Ishikawa (cell line): ENCODE measurements at regions not wholly inside any gene's neighbourhood (a gene's known extent, or its start where the extent isn't known, plus 50 kb on each side); places are given as distances from the start of the nearest gene placed in this dataset.

ENCODE experiments used
- CEBPB ChIP-seq: IDR thresholded peaks from 2 replicates; pipeline ENCODE4 v1.6.1; 2012
- CREB1 ChIP-seq: IDR thresholded peaks from 2 replicates; pipeline ENCODE4 v1.6.1; 2012; ENCODE audit warnings: low read depth
- EGR1 ChIP-seq: IDR thresholded peaks from 2 replicates; pipeline ENCODE4 v1.6.1; 2012
- EP300 ChIP-seq: IDR thresholded peaks from 2 replicates; pipeline ENCODE4 v1.6.1; 2012; ENCODE audit warnings: borderline replicate concordance
- FOXM1 ChIP-seq: IDR thresholded peaks from 2 replicates; pipeline ENCODE4 v1.6.1; 2012; ENCODE audit warnings: low read depth, borderline replicate concordance
- NFIC ChIP-seq: IDR thresholded peaks from 2 replicates; pipeline ENCODE4 v1.6.1; 2012
- RAD21 ChIP-seq: IDR thresholded peaks from 2 replicates; pipeline ENCODE4 v1.6.1; 2012; ENCODE audit warnings: low read depth
- TAF1 ChIP-seq: IDR thresholded peaks from 2 replicates; pipeline ENCODE4 v1.6.1; 2012; ENCODE audit warnings: low read depth, mild to moderate bottlenecking
- TCF12 ChIP-seq: IDR thresholded peaks from 2 replicates; pipeline ENCODE4 v1.6.1; 2012; ENCODE audit warnings: low read depth
- TEAD4 ChIP-seq: IDR thresholded peaks from 2 replicates; pipeline ENCODE4 v1.6.1; 2012
- YY1 ChIP-seq: IDR thresholded peaks from 2 replicates; pipeline ENCODE4 v1.6.1; 2012; ENCODE audit warnings: low read depth
- ZBTB7A ChIP-seq: IDR thresholded peaks from 2 replicates; pipeline ENCODE4 v1.6.1; 2012; ENCODE audit warnings: low read depth
- TF ChIP-seq, protein P1 (sequence below): IDR thresholded peaks from 2 replicates; pipeline ENCODE4 v1.6.1; 2012; ENCODE audit warnings: low read depth, mild to moderate bottlenecking
- TF ChIP-seq, protein P2 (sequence below): IDR thresholded peaks from 2 replicates; pipeline ENCODE4 v1.6.1; 2012
- TF ChIP-seq, protein P3 (sequence below): IDR thresholded peaks from 2 replicates; pipeline ENCODE4 v1.6.1; 2012

DNA sequence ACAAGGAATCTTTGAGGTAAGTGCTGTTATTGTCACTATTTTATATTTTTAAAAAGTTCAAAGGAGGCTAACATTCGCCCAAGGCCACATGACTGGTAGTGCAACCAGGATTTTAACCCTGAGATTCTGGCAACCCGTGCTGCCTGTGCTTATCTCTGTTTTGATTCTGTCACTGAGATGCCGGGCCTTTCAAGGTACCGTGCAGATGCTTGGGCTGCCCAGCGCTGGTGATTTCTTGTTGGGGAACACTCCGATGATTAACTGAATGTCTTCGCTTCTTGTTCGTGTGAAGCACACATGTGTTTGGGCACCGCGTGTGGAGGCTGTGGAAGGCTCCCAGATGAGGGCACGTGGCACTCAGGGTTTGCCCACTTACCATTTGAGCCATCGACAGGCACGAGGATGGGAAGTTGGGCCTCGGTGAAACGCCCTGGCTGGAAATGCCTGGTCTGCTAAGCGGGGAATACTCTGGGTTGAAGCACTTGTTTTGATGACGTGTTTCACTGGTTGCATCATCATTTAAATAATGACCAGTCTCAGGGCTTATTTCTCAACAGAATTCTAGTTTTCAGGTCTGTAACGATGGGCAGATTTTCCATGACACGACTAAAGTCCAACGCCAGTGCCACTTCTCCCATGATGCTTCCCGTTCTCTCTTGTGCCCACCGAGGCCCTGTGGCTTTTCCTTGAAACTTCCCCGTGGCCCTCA, 392.7 kb downstream of the FGF9 start:
- TF ChIP-seq CEBPB: no peak
- TF ChIP-seq EP300: no peak
- TF ChIP-seq CREB1: no peak
- TF ChIP-seq, protein P1, sequence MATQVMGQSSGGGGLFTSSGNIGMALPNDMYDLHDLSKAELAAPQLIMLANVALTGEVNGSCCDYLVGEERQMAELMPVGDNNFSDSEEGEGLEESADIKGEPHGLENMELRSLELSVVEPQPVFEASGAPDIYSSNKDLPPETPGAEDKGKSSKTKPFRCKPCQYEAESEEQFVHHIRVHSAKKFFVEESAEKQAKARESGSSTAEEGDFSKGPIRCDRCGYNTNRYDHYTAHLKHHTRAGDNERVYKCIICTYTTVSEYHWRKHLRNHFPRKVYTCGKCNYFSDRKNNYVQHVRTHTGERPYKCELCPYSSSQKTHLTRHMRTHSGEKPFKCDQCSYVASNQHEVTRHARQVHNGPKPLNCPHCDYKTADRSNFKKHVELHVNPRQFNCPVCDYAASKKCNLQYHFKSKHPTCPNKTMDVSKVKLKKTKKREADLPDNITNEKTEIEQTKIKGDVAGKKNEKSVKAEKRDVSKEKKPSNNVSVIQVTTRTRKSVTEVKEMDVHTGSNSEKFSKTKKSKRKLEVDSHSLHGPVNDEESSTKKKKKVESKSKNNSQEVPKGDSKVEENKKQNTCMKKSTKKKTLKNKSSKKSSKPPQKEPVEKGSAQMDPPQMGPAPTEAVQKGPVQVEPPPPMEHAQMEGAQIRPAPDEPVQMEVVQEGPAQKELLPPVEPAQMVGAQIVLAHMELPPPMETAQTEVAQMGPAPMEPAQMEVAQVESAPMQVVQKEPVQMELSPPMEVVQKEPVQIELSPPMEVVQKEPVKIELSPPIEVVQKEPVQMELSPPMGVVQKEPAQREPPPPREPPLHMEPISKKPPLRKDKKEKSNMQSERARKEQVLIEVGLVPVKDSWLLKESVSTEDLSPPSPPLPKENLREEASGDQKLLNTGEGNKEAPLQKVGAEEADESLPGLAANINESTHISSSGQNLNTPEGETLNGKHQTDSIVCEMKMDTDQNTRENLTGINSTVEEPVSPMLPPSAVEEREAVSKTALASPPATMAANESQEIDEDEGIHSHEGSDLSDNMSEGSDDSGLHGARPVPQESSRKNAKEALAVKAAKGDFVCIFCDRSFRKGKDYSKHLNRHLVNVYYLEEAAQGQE: no peak
- TF ChIP-seq RAD21: no peak
- no peak for TF ChIP-seq EGR1
- TF ChIP-seq TCF12: no peak
- TF ChIP-seq FOXM1: no peak
- no peak for TF ChIP-seq YY1
- no peak for TF ChIP-seq TAF1
- TF ChIP-seq NFIC: no peak
- TF ChIP-seq, protein P2, sequence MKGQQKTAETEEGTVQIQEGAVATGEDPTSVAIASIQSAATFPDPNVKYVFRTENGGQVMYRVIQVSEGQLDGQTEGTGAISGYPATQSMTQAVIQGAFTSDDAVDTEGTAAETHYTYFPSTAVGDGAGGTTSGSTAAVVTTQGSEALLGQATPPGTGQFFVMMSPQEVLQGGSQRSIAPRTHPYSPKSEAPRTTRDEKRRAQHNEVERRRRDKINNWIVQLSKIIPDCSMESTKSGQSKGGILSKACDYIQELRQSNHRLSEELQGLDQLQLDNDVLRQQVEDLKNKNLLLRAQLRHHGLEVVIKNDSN: no peak
- TF ChIP-seq, protein P3, sequence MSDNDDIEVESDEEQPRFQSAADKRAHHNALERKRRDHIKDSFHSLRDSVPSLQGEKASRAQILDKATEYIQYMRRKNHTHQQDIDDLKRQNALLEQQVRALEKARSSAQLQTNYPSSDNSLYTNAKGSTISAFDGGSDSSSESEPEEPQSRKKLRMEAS: no peak
- no peak for TF ChIP-seq TEAD4

DNA sequence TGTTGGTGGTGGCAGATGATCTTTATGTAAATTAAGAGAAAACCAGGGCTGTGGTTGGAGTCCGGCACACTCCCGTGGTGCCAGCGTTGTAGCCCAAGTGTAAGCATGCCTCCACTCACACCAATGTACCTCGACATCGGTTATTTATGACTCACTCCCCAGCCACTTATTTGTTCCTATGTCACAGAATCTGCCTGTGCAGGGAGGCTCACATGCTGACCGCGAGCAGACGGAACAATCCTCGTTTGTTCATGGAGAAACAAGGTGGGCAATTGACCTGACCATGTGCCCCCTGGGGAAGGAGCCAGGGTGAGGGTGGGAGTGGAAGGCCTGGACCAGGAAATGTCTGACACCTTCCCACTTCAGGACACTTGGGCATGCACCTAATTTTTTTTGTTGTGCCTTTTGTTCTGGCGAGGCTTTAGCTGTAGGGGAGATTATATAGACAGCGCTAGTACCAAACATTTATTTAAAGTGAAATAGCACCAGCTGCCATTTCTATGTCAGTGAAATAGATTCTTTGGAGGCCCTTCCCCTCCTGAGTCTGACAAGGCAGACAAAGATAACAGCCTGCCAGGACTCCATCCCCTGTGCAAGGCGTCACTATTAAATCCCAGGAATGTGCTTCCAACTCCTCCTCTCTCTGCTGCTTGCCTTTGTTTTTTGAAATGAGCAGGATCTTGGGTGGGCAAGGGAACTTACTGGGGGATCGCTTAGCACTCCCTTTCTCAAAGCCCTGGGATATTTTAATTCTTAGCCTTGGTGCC, 394.2 kb downstream of the FGF9 start:
- TF ChIP-seq TAF1: no peak
- TF ChIP-seq EGR1: no peak
- TF ChIP-seq CREB1: no peak
- TF ChIP-seq TCF12: no peak
- no peak for TF ChIP-seq CEBPB
- TF ChIP-seq, protein P1: no peak
- TF ChIP-seq TEAD4: no peak
- TF ChIP-seq, protein P2: no peak
- TF ChIP-seq ZBTB7A: no peak
- TF ChIP-seq, protein P3: no peak
- no peak for TF ChIP-seq NFIC
- no peak for TF ChIP-seq FOXM1
- TF ChIP-seq RAD21: no peak

DNA sequence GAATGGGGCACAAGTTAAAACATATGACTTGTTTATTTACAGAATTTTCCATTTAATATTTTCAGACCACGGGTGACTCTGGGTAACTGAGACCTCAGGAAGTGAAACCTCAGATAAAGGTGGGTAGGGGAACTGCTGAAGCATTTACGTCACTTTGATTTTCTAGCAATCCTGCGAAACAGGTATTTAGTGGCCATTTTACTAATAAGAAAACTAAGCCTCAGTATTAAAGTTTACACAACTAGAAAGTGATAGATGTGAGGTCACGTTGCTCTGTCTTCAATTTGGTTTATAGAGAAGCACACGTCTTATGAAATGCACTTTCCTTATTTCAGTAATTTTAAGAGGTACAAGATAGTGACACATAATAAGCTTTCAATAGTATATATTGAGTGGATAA, 402.8 kb downstream of the FGF9 start:
- no peak for TF ChIP-seq TAF1
- TF ChIP-seq, protein P1: no peak
- TF ChIP-seq, protein P2: no peak
- TF ChIP-seq TCF12: no peak
- no peak for TF ChIP-seq CREB1
- no peak for TF ChIP-seq CEBPB
- no peak for TF ChIP-seq YY1
- no peak for TF ChIP-seq EP300
- TF ChIP-seq ZBTB7A: no peak
- TF ChIP-seq, protein P3: no peak
- no peak for TF ChIP-seq NFIC
- TF ChIP-seq EGR1: no peak
- no peak for TF ChIP-seq TEAD4
- no peak for TF ChIP-seq RAD21
- no peak for TF ChIP-seq FOXM1
